Endothelial cell of umbilical vein (primary cell): ENCODE measurements at regions not wholly inside any gene's neighbourhood (a gene's known extent, or its start where the extent isn't known, plus 50 kb on each side); places are given as distances from the start of the nearest gene placed in this dataset.

ENCODE experiments used
- BruUV-seq: library from RNA; stranded (reverse); fragments of 400-500 nt; replicated peaks from 2 replicates; lab custom pipeline; 2021; lab: Mats Ljungman, UMichigan
- CTCF ChIA-PET: fragments of 300-600, 350-600 bp; sonication (Branson Sonifier 250); formaldehyde crosslinking; loops from one replicate; lab custom pipeline; 2021; ENCODE audit warnings: antibody characterized with exemption, inconsistent platforms; lab: Charles Lee
- POLR2A ChIA-PET: fragments of 300-600, 350-600 bp; sonication (Branson Sonifier 250); formaldehyde crosslinking; loops from one replicate; lab custom pipeline; 2021; ENCODE audit warnings: antibody characterized with exemption, inconsistent platforms; lab: Charles Lee
- DNase-seq: peaks from one replicate; pipeline ENCODE4 v3.0.0-alpha.2; 2011; ENCODE audit warnings: low read depth, low spot score
- FAIRE-seq: peaks from 2 replicates; lab custom pipeline; 2011; peaks lifted over from hg19 to GRCh38; lab: Jason Lieb, UNC
- H2AFZ ChIP-seq: 2 replicates; pipeline ENCODE4 v1.6.0; 2012; ENCODE audit warnings: low read depth, low read length, control low read depth, inconsistent platforms
- H3K27ac ChIP-seq: 2 replicates; pipeline ENCODE4 v1.5.1; 2011; ENCODE audit warnings: low read depth, mild to moderate bottlenecking, control low read depth, low read length, moderate library complexity; ENCODE audit not compliant: insufficient read depth
- H3K27me3 ChIP-seq, 2 experiments: 2 replicates each; pipeline versions ENCODE4 v1.6.0 to v1.6.1; 2011; ENCODE audit warnings: low read length in 2 of 2, mixed read lengths in 1 of 2; ENCODE audit not compliant: control insufficient read depth in 2 of 2, insufficient read depth in 2 of 2
- H3K36me3 ChIP-seq, 2 experiments: 2 replicates in 1 of 2; 3 replicates in 1 of 2; pipeline ENCODE4 v1.5.1; 2011; ENCODE audit warnings: low read length in 2 of 2, mild to moderate bottlenecking in 1 of 2, moderate library complexity in 1 of 2; ENCODE audit not compliant: control insufficient read depth in 2 of 2, insufficient read depth in 2 of 2; ENCODE audit errors: extremely low read depth in 1 of 2
- H3K4me1 ChIP-seq: 3 replicates; pipeline ENCODE4 v1.5.1; 2011; ENCODE audit warnings: mild to moderate bottlenecking, low read length; ENCODE audit not compliant: control insufficient read depth, insufficient read depth; ENCODE audit errors: extremely low read depth
- H3K4me2 ChIP-seq: 2 replicates; pipeline ENCODE4 v1.6.1; 2011; ENCODE audit warnings: low read length, control low read depth, mixed read lengths; ENCODE audit not compliant: insufficient read depth
- H3K4me3 ChIP-seq, 3 experiments: fragments of 200-600 bp in 1 of 3; sonication (generic), shearing (Covaris generic) in 1 of 3; replicated peaks in 1 of 3; 2 replicates each; pipeline ENCODE4 v1.5.1; 2011 to 2016; ENCODE audit warnings: control low read depth in 3 of 3, low read length in 3 of 3, mild to moderate bottlenecking in 2 of 3, inconsistent platforms in 1 of 3, low read depth in 1 of 3, moderate library complexity in 1 of 3; ENCODE audit not compliant: insufficient read depth in 1 of 3
- H3K79me2 ChIP-seq: 2 replicates; pipeline ENCODE4 v1.6.0; 2012; ENCODE audit warnings: low read length, inconsistent platforms; ENCODE audit not compliant: control insufficient read depth, insufficient read depth
- H3K9ac ChIP-seq: replicated peaks from 2 replicates; pipeline ENCODE3; 2011; ENCODE audit warnings: low read length, control low read depth; ENCODE audit not compliant: insufficient read depth; ENCODE audit errors: extremely low read depth
- H3K9me1 ChIP-seq: replicated peaks from 3 replicates; pipeline ENCODE4 v1.6.0; 2011; ENCODE audit warnings: mild to moderate bottlenecking, low read length; ENCODE audit not compliant: control insufficient read depth, insufficient read depth; ENCODE audit errors: extremely low read depth
- H3K9me3 ChIP-seq: replicated peaks from 2 replicates; pipeline ENCODE4 v1.5.1; 2012; ENCODE audit warnings: low read length, inconsistent platforms; ENCODE audit not compliant: control insufficient read depth, insufficient read depth
- H4K20me1 ChIP-seq: replicated peaks from 2 replicates; pipeline ENCODE3; 2011; ENCODE audit warnings: mild to moderate bottlenecking, low read length; ENCODE audit not compliant: control insufficient read depth, insufficient read depth; ENCODE audit errors: extremely low read depth
- CTCF ChIP-seq, 2 donors: IDR thresholded peaks; 1 replicate in 1 of 2; 2 replicates in 1 of 2; pipeline ENCODE4 v1.5.1; 2011; ENCODE audit warnings: low read length in 2 of 2, mild to moderate bottlenecking in 2 of 2, moderate library complexity in 2 of 2, control low read depth in 1 of 2, inconsistent platforms in 1 of 2, low read depth in 1 of 2; ENCODE audit not compliant: insufficient read depth in 1 of 2; ENCODE audit errors: extremely low read depth in 1 of 2
- EZH2 ChIP-seq: IDR thresholded peaks from 2 replicates; pipeline ENCODE4 v1.6.1; 2012; ENCODE audit warnings: borderline replicate concordance, low read depth, mild to moderate bottlenecking, moderate library complexity, low read length, inconsistent platforms; ENCODE audit not compliant: severe bottlenecking
- FOS ChIP-seq: IDR thresholded peaks from 2 replicates; pipeline ENCODE4 v1.6.1; 2011; ENCODE audit warnings: mild to moderate bottlenecking, low read length, moderate library complexity, borderline replicate concordance; ENCODE audit not compliant: insufficient read depth
- GATA2 ChIP-seq: IDR thresholded peaks from 2 replicates; pipeline ENCODE4 v1.7.0; 2011; ENCODE audit warnings: low read depth, mild to moderate bottlenecking, moderate library complexity, mixed read lengths, low read length; ENCODE audit not compliant: insufficient read length, insufficient read depth
- JUN ChIP-seq: IDR thresholded peaks from 2 replicates; pipeline ENCODE4 v1.6.1; 2011; ENCODE audit warnings: borderline replicate concordance, low read depth; ENCODE audit not compliant: insufficient read length, insufficient read depth
- MYC ChIP-seq: IDR thresholded peaks from one replicate; pipeline ENCODE4 v1.6.1; 2011; ENCODE audit warnings: mild to moderate bottlenecking, low read depth, low read length
- POLR2A ChIP-seq: IDR thresholded peaks from 2 replicates; pipeline ENCODE4 v1.6.1; 2012; ENCODE audit warnings: low read depth, mild to moderate bottlenecking, control low read depth, low read length
- POLR2AphosphoS5 ChIP-seq: IDR thresholded peaks from 2 replicates; pipeline ENCODE4 v1.6.1; 2012; ENCODE audit warnings: low read depth, mild to moderate bottlenecking, control low read depth, low read length, moderate library complexity; ENCODE audit not compliant: insufficient read depth
- dilution Hi-C: fragments of 300-500 bp; cut with MboI; formaldehyde crosslinking; loops from one replicate; pipeline ENCODE4 v1.15.0; 2019; ENCODE audit warnings: low sequenced_read_pairs; ENCODE audit not compliant: extremely low pct_ligation_motif_present
- intact Hi-C: fragments of 100-400 bp; cut with micrococcal nuclease; formaldehyde crosslinking; loops from one replicate; pipeline ENCODE4 v1.10.0; 2022
- TF ChIP-seq, protein P1 (sequence below): IDR thresholded peaks from 2 replicates; pipeline ENCODE4 v1.6.1; 2011; ENCODE audit not compliant: insufficient read depth, insufficient read length

DNA sequence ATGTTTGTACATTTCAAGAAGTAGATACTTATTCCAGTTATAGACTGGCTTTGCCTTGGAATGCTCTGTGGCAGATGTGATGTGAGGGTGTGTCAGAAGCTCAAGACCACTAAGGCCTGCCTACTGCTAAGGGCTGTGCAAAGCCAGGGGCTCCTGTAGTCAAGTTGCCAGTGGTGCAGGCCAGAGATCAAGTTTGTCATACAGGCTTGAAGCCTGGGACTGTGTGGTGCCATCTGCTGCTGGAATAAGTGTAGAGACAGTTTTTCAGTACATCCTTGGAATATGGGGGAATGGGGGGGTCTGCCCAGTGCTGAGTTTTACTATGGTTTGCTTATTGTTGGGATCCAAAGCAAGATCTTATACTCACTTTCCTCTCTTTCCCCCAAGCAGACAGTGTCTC is 649.9 kb upstream of the FOXG1 start:
- no peak for FAIRE-seq
- POLR2A ChIA-PET: no interaction called here

More for the DNA sequence above, 649.9 kb upstream of the FOXG1 start:
- no peaks in the 10 kb centered on the region for H3K27me3 ChIP-seq
- no peaks in the 10 kb centered on the region for H3K36me3 ChIP-seq
- H4K20me1 ChIP-seq: no peaks in the 10 kb centered on the region
- no peaks in the 10 kb centered on the region for H3K9me3 ChIP-seq
- no peak overlapping the region for H3K4me3 ChIP-seq
- no peak overlapping the region for H3K4me2 ChIP-seq
- H3K9me1 ChIP-seq: no peaks in the 10 kb centered on the region
- H3K9ac ChIP-seq: no peak overlapping the region
- H3K4me1 ChIP-seq: no peaks in the 10 kb centered on the region
- CTCF ChIA-PET: no interaction called here
- H3K27ac ChIP-seq: no peak overlapping the region
- BruUV-seq: no TSS peak
- intact Hi-C loops (no loop called here), dilution Hi-C loops (no loop called here)
- H3K79me2 ChIP-seq: no peaks in the 10 kb centered on the region
- no peak overlapping the region for H2AFZ ChIP-seq
- TF ChIP-seq EZH2 (no peak), MYC (no peak), JUN (no peak), FOS (no peak), POLR2A (no peak), POLR2AphosphoS5 (no peak), GATA2 (no peak), CTCF (IDR thresholded peaks at IDR 0.05; ENCODE audit: extremely low read depth in 1 of 2, insufficient read depth in 1 of 2, low read depth in 1 of 2, low read length in 2 of 2) (no peak)
- TF ChIP-seq, protein P1, sequence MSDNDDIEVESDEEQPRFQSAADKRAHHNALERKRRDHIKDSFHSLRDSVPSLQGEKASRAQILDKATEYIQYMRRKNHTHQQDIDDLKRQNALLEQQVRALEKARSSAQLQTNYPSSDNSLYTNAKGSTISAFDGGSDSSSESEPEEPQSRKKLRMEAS: no peak
- DNase-seq: no peak
